GM19328 (cell line): ENCODE measurements at regions not wholly inside any gene's neighbourhood (a gene's known extent, or its start where the extent isn't known, plus 50 kb on each side); places are given as distances from the start of the nearest gene placed in this dataset.
"Not testable (repeated sequence)": the region's sequence is repeated elsewhere in the genome, so short reads cannot be mapped to it uniquely, and the experiment has no call there.

Experiments
- ATAC-seq: cut with Tn5 transposase; IDR thresholded peaks from one replicate; pipeline ENCODE4 v1.9.1; 2021; ENCODE audit warnings: mild to moderate bottlenecking, moderate library complexity; ENCODE audit not compliant: unreplicated experiment

- no peak for ATAC-seq
Observed at GRCh38 chr18:21928925-21929324, 188.3 kb downstream of the MIB1 start.

DNA sequence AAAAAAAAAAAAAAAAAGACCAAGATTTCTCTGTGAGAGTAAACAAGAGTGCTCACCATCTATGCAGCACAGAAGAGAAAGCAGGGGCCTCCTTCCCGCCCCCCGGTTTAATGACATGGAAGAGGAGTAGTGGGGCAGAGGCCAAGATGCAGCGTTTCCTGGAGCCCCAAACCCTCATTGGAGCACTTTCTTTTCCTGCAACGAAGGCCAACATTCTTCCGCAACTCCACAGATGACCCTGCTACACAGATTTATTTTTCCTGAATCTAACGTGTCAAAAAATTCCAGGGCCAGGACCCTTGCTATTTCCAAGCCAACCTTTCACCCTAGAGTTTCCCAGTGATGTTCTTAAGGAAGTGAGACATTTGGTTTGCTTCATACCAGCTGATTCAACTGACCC lies 189.6 kb downstream of the MIB1 start:
- no peak for ATAC-seq

DNA sequence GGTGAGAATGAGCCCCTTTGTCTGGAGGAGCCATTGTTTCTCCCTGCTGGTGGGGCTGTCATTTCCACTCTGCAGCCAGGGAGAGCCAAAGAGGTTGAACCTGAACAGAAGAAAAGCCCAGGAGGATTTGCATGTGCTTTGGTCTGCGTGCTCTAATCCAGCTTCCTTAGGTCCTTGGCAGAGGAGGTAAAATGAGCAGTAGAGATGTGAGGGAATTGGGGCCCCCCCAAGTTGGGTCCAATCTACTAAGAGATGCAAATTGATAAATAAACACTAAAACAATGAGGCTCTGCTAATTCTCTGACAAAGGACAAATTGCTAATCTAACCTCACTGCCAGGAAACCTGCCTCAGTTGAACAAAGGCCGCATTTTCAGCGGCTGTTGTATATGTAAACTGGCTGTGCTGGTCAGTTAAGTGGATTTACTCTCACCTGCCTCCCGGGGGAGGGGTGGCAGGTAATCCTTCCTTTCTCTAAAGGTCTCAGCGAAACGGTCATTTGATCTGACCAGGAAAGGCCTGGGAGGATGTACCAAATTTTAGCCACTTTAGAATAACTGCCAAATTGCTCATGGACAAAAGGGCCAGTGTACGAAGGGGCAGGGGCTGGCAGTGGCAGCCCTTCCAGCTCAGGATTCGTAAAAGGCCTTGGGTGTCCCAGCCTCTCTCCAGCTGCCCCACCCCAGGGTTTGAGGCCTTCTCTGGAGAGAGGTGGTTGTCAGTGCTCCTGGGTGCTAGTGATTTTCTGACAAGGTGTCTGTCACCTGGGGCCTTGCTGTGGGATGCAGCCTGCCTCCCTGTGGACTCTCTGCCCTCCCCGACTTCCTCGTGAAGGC lies 193.6 kb downstream of the MIB1 start:
- ATAC-seq, result no peak

DNA sequence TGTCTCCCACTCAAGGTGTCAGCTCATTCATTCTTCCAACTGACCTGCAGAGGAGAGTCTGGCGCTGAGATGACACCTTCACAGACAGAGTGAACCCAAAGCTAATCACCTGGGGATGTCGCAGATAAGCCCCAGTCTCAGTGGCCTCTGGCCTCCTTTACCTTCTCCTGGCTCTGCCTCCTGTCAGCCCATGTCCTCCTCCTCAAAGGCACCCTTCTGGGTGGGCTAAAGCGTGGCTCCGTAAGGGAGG lies 194.1 kb downstream of the MIB1 start:
- no peak for ATAC-seq

DNA sequence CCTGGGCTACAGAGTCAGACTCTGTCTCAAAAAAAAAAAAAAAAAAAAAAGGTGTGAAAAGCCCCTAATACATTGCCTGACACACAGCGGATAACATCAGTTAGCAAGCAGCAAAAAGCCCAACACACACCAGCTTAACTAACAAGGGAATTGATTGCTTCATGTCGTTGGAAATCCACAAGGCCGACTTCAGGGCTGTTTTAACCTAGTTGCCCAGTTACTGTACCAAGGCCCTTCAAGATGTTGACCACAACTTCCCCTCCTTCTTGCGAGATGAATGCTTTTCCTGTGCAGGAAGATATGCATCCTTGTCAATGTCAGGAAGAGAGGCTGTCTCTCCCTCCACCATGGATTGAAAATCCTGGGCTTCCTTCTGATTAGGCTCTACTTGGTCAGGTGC lies 202.9 kb downstream of the MIB1 start:
- ATAC-seq, result no peak

DNA sequence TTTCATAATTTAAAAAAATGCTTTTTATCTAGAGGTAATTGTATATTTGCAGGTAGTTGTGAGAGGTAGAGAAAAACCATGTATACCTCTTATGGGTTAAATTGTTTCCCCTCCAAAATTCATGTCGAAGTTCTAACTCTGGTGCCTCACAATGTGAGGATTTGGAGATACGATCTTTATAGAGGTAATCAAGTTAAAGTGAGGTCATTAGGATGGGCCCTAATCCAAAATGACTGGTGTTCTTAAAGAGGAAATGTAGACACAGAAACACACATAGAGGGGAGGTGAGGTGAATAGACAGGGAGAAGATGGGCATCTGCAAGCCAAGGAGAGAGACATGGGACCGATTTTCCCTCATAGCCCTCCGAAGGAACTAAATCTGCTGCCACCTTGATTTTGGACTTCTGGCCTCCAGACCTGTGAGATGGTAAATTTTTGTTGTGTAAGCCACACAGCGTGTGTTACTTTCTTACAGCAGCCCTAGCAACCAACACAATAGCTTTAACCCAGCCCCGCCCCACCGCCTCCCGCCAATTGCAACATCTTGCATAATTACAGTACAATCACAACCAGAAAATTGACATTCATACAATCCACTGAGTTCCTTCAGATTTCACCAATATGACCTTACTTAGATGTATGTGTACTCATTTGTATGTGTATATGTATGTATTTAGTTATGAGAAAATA lies 208.9 kb downstream of the MIB1 start:
- ATAC-seq, result no peak

- peak; percentile 97 for ATAC-seq
Observed at GRCh38 chr18:21955757-21956652, 213.4 kb upstream of the GATA6 start.

DNA sequence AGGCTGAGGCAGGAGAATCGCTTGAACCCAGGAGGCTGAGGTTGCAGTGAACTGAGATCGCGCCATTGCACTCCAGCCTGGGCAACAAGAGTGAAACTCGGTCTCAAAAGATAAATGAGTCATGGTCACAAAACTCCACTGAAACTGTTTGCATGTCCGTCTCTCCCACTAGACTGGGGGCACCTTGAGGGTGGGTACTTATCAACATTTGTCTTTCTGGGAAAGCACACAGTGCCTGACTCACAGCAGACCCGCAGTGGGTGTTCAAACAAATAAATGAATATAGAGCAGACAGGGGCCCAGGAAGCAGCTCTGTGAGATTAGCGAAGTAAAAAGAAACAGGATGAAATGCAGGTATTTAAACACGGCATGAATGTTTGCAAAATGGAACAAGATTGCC lies 211.1 kb upstream of the GATA6 start:
- ATAC-seq, result no peak

GRCh38 chr18:21958707-21959450 lies 210.5 kb upstream of the GATA6 start:
- ATAC-seq, result no peak

- ATAC-seq, result no peak
Observed at GRCh38 chr18:21960189-21960588, 209.2 kb upstream of the GATA6 start.

DNA sequence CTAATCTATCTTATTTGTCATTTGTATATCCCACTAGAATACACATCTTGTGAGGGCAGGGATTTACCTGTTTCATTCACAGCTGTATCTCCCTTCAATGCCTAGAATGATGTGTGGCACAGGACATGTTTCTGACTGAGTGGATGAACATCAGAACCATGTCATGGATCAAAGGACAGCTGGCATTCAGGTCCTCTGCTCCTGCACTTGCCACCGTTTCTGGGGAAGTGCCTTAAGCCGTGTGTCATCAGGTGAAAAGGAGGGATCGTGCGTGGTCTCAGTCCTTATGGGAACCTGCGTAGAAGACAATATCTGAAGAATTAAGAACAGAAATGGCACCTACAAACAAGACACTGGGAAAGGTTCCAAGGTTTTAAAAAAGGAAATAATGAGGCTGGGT lies 206.1 kb upstream of the GATA6 start:
- no peak for ATAC-seq

DNA sequence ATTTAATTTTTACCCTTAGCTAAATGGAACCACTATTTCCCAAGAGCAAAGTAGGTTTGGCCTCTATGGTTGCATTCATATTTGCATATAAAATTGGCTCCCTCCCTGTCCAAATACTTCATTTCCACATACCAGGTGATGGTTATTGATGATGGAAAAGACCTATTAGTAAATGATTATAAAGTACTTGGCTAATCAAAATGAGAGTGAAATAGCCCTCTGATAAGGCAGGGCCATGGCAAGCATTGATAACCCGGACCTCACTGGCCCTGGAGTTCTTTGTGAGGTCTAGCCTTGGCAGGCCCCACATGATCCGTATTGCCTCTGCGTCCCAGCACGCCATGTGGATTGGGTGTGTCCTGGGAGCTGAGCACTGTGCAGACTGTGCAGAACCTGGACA lies 201.1 kb upstream of the GATA6 start:
- ATAC-seq, result no peak

DNA sequence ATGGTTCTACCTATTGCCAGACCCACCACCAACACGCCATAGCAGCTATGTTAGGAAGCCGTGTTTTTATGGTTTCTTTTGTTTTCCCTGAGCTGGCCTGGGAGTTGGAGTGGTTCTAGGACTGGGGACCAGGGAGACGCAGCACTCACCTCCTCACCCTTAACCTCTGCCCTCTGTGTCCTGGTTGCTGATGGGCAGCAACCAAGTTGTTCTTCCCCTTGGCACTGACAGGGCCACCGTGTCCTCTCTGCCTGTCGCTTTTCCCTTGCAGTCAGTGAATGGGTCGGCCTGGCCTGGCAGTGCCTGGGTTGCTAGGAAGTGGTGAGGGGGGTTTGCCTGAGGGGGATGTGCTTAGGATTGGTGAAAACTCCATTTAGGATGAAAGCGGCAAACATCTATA lies 197.1 kb upstream of the GATA6 start:
- no peak for ATAC-seq

- not testable (repeated sequence) for ATAC-seq
Observed at GRCh38 chr18:21975954-21976353, 193.4 kb upstream of the GATA6 start.

DNA sequence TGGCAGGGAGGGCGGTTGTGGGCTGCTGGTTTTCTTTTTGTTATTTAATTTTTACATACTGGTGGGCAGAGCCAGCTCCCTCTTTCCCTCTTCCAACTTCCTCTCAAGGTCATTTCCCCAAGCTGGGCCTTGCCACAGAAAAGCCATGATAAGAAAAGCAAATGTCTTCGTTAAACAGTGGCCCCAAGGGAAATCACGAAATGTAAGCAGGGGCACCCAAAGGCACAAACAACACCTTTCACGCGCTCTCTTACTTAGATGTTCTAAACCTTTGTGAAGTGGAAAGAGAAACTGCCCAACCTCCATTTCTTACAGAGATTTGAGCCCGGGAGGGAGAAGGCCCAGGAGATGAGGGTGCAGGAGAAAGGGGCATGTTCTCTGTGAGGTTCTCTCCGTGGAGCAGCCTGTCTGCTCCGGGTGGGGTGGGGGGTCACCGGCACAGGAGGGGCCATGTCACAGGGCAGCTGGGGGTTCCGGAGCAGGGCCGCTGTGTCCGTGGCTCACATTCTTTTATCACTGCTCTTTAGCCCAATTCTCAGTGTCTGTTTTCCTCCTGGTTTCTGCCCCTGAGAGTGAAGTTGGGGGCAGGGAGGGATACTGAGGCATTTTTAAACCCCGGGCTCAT lies 190.7 kb upstream of the GATA6 start:
- ATAC-seq, result no peak

- no peak for ATAC-seq
Observed at GRCh38 chr18:21979171-21979560, 190.2 kb upstream of the GATA6 start.

DNA sequence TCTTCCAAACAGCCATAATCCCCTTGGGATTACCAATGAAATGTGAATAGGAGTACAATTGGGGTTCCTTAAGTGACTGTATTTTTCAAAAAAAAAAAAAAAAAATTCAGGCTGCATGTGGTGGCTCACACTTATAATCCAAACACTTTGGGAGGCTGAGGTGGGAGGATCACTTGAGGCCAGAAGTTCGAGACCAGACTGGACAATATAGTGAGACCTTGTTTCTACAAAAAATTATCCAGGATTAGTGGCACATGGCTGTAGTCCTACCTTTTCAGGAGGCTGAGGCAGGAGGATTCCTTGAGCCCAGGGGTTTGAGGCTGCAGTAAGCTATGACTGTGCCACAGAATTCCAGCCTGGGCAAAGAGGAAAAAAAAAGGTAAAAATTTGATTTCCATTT lies 189.6 kb upstream of the GATA6 start:
- ATAC-seq, result no peak

DNA sequence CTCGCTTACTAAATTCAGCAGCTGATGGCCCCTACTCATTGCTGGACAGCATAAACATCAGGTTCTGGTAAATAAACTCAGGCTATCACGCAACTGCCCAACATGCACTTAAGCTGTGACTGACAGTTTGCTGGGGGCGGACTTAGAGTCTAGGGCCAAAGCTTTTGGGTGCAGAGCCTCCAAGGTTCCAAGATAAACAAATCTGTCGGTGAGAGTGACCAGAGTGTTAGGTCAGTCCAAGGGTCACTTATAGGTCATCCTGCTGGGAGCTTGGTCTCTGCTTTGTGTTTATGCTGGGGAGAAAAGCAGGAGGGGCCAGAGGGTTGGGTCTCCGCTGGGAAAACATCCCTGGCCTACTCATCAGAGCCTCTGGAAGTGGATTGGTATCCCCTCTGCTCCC lies 188.6 kb upstream of the GATA6 start:
- no peak for ATAC-seq

- not testable (repeated sequence) for ATAC-seq
Observed at GRCh38 chr18:21981489-21981888, 187.9 kb upstream of the GATA6 start.

- no peak for ATAC-seq
Observed at GRCh38 chr18:21991081-21991534, 178.3 kb upstream of the GATA6 start.

DNA sequence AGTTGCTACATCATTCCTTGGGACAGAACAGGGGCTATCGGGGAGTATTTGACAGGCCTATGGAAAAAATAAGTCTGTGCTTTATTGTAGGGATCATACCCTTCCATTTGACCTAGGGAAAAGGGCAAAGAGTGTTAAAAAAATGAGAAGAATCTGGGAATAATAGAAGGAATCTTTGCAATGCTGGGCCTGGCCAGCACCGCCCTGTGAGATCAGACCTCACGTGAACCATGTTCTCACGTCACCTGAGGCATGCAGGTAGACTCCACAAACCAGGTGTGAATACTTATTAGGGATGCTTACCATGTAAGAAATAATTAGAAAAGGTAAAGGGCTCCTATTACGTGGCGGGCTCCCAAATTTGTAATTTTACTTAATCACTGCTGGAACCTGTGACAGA lies 177.5 kb upstream of the GATA6 start:
- no peak for ATAC-seq
